HG02943 (cell line): ENCODE measurements at regions not wholly inside any gene's neighbourhood (a gene's known extent, or its start where the extent isn't known, plus 50 kb on each side); places are given as distances from the start of the nearest gene placed in this dataset.
"Not testable (repeated sequence)": the region's sequence is repeated elsewhere in the genome, so short reads cannot be mapped to it uniquely, and the experiment has no call there.

Source experiments
- ATAC-seq: cut with Tn5 transposase; IDR thresholded peaks from one replicate; pipeline ENCODE4 v1.9.1; 2021; ENCODE audit warnings: mild to moderate bottlenecking, low read depth, moderate library complexity; ENCODE audit not compliant: unreplicated experiment

GRCh38 chr2:173544641-173545363, 190.1 kb downstream of the CDCA7 start:
- no peak for ATAC-seq

- no peak for ATAC-seq
Measured at GRCh38 chr2:173545364-173545763, 190.7 kb downstream of the CDCA7 start.

GRCh38 chr2:173547499-173547898, 192.8 kb downstream of the CDCA7 start:
- ATAC-seq, result no peak

- no peak for ATAC-seq
Measured at GRCh38 chr2:173550143-173550542, 195.5 kb downstream of the CDCA7 start.

GRCh38 chr2:173552531-173552930, 197.9 kb downstream of the CDCA7 start:
- ATAC-seq, result no peak

GRCh38 chr2:173553593-173553992, 198.9 kb downstream of the CDCA7 start:
- no peak for ATAC-seq

- no peak for ATAC-seq
Measured at GRCh38 chr2:173555833-173556232, 201.2 kb downstream of the CDCA7 start.

- ATAC-seq, result no peak
Measured at GRCh38 chr2:173556816-173557215, 202.1 kb downstream of the CDCA7 start.

GRCh38 chr2:173557497-173557896, 202.8 kb downstream of the CDCA7 start:
- no peak for ATAC-seq

- ATAC-seq, result no peak
Measured at GRCh38 chr2:173567493-173567892, 212.8 kb downstream of the CDCA7 start.

- ATAC-seq, result no peak
Measured at GRCh38 chr2:173568054-173568453, 213.4 kb downstream of the CDCA7 start.

GRCh38 chr2:173571021-173571821, 216.5 kb downstream of the CDCA7 start:
- no peak for ATAC-seq

- ATAC-seq, result no peak
Measured at GRCh38 chr2:173571887-173572680, 217.4 kb downstream of the CDCA7 start.

- ATAC-seq, result no peak
Measured at GRCh38 chr2:173572848-173573247, 218.2 kb downstream of the CDCA7 start.

GRCh38 chr2:173573782-173574181, 219.1 kb downstream of the CDCA7 start:
- ATAC-seq, result not testable (repeated sequence)

- no peak for ATAC-seq
Measured at GRCh38 chr2:173574324-173575112, 219.8 kb downstream of the CDCA7 start.

GRCh38 chr2:173578404-173579107, 223.9 kb downstream of the CDCA7 start:
- no peak for ATAC-seq

- no peak for ATAC-seq
Measured at GRCh38 chr2:173580351-173580750, 225.7 kb downstream of the CDCA7 start.

GRCh38 chr2:173580956-173581355, 226.3 kb downstream of the CDCA7 start:
- ATAC-seq, result no peak

GRCh38 chr2:173583196-173583595, 228.5 kb downstream of the CDCA7 start:
- no peak for ATAC-seq
